ENCODE measurements at regions not wholly inside any gene's neighbourhood (a gene's known extent, or its start where the extent isn't known, plus 50 kb on each side); places are given as distances from the start of the nearest gene placed in this dataset.
"Not testable (repeated sequence)": the region's sequence is repeated elsewhere in the genome, so short reads cannot be mapped to it uniquely, and the experiment has no call there.

DNA sequence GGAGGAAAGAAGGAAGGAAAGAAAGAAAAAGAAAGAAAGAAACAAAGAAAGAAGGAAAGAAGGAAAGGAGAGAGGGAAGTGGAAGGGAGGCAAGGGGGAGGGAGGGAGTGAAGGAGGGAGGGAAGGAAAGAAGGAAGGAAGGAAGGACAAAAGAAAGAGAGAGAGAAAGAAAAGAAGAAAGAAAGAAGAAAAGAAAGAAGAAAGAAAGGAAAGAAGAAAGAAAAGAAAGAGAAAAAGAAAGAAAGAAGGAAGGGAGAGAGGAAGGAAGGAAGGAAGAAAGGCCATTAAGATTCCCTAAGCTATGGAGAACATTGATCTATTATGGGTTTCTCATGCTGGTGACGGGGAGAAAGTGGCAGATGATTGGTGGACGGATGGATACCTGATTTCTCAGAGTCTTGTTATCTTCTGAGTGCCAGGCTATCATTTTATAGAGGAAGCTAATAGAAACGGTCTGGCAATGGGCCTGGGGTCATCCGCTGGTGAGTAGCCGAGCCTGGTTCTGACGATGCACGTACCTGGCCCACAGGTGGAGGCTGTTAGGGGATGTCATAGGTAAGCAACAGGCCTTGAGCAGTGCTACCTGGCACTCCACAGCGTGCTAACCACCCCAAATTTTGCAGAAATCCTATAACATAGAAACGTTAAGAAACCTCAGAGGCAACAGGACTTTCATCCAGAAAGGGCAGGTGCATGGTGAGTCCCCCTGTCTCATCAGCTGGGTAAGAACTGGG, 142.9 kb downstream of the SHOX start:
- DNase-seq (ENCODE audit: low read depth in 4 of 4, low spot score in 2 of 4) = no peak

DNA sequence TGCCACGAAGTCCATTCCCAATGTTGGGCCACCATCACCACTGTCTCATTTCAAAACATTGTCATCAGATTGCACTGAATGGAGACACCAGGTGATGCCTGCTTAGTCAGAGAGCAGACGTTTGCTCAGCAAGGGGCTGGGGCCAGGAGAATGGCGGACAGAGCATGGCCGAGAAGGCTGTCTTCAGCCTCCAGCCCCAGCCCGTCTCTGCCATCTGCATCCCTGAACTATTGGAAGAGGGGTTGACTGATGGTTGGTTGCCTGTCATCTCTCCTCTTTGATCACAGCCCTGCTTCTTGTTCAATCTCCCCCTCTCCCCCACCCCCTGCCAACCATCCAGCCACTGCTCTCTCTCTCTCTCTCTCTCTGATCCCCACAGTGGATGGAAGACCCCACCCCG, 140.9 kb downstream of the SHOX start:
- DNase-seq (ENCODE audit: low read depth in 4 of 4, low spot score in 2 of 4) = no peak

DNA sequence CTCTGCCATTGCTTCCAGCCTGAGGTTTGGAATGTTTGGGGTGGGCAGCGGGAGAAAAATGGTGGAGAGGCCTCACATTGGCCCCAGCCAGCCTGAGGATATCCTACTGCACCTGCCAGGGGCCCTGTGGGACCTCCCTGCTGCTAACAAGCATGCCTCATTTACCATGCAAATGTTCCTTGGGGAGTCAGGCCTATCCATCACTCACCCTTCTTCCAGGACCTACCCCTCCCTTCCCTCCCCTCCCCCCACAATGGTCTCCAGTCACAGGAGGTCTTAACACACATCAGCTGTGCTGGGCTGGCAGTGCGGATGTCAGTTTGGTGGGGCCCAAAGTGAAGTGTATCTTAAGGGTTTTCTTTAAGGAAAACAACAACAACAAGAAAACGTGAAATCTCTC, 139.2 kb downstream of the SHOX start:
- DNase-seq (ENCODE audit: low read depth in 4 of 4, low spot score in 2 of 4) = no peak

DNA sequence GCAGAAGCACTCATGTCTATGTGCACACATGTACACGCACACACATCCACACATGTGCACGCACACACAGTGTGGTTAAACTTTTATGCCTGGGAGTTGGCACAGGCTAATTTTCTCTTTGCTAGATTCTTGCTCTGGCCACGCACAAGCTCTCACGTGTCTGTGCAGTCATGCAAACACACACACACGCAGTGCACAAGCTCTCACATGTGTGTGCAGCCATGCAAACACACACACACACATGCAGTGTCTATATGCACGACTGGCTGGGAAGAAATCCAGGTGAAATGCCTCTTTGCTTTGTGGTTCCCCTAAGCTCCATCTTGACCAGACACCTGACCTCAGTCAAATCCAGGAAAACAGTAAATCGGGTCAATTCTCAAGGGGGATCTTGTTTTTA, 138.0 kb downstream of the SHOX start:
- no peak for DNase-seq (ENCODE audit: low read depth in 4 of 4, low spot score in 2 of 4)

DNA sequence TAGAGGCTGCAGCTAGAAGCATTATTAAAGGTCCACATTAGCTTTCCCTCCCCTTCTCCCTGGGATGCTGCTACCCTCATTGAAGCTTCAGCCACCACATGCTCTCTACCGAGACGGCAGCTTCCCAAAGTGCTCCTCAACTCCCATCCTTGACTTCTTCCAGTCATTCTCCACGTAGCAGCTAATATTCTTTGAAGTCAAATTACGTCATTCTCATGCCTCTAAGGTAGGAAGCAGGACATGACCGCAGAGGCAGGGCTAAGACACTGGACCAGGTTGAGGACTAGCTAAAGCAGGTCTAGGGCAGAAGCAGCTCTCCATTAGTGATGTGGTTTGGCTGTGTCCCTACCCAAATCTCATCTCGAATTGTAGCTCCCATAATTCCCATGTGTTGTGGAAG, 128.3 kb downstream of the SHOX start:
- DNase-seq (ENCODE audit: low read depth in 4 of 4, low spot score in 2 of 4) = no peak

DNA sequence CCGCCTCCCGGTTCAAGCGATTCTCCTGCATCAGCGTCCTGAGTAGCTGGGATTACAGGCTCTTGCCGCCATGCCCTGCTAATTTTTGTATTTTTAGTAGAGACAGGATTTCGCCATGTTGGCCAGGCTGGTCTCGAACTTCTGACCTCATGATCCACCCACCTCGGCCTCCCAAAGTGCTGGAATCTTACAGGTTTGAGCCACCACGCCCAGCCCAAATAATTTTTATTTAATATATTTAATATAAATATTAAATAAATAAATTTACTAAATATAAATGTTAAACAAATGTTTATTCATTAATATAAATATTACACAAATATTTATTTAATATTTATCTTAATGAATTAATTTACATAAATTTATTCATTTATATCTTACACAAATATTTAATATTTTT, 120.2 kb downstream of the SHOX start:
- no peak for DNase-seq (ENCODE audit: low read depth in 4 of 4, low spot score in 2 of 4)

DNA sequence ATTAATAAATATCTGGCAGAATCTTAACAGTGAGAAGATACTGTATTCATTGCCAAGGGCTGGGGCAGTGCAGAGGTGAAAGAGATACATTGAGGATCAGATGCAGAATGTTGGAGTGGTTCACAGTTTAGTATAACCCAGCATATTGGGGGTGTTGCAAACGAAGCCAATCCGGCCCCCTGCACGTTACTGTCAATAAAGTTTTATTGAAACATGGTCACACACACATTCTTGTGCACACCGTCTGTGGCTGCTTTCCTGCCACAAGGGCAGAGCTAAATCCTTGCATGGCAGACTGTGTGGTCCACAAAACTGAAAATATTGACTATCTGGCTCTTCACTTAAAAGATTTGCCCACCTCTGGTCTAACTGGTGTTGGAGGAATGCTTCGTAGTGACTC, 119.7 kb downstream of the SHOX start:
- no peak for DNase-seq (ENCODE audit: low read depth in 4 of 4, low spot score in 2 of 4)

DNA sequence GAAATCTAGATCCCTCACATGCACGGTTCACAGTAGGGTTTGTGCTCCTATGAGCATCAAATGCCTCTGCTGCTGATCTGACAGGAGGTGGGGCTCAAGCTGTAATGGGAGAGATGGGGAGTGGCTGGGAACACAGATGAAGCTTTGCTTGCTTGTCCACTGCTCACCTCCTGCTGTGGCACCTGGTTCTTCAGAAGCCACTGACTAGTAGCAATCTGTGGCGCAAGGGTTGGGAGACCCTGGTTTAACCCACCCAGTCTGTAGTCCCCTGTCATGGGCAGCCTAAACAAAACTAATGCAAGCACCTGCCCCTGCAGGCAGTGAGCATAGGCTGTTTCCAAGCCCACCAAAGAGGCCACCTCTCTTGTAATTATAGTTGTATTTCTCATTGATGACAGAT, 116.6 kb downstream of the SHOX start:
- DNase-seq (ENCODE audit: low read depth in 4 of 4, low spot score in 2 of 4) = no peak

DNA sequence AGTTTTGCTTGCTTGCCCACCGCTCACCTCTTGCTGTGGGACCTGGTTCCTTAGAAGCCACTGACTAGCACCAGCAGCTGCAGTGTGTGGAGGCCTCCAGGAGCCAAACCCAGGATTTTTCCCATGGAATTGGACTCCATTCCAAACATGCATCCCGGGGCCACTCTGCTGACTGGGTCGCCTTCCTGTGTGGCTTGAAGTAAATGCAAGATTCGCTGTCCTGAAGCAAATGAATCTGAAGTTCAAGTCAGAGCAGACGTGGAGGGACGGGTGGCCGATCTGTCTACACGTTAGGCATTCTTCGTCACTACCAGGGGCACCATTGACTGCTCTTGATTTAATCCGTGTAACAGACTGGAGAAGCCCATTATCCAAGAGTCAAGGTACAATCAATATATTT, 109.0 kb downstream of the SHOX start:
- DNase-seq (ENCODE audit: low read depth in 4 of 4, low spot score in 2 of 4) = no peak

DNA sequence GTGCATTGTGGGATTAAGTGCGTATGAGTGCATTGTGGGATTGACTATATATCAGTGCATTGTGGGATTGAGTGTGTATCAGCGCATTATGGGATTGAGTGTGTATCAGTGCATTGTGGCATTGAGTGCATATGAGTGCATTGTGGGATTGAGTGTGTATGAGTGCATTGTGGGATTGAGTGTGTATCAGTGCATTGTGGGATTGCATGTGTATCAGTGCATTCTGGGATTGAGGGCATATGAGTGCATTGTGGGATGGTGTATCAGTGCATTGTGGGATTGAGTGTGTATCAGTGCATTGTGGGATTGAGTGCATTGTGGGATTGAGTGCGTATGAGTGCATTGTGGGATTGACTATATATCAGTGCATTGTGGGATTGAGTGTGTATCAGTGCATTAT, 106.4 kb downstream of the SHOX start:
- not testable (repeated sequence) for DNase-seq (ENCODE audit: low read depth in 4 of 4, low spot score in 2 of 4)

DNA sequence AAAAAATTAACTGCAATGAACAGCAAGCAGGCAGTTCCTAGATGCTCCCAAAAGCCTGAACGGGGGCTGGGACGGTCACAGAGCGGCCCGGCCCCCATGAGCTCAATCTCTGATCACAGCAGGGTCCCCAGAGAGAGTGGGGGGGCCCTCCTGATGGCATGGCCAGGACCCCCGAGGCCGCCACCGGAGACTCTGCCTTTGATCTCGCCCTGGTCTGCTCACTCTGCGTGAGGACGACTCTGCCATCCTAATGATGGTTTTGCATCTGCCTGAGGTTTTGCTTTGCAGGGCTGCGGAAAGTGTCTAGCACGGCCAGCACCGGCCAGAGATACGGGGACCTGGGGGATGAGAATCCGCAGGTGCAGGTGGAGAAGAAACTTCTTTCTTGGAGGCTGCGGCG, 103.8 kb downstream of the SHOX start:
- DNase-seq (ENCODE audit: low read depth in 4 of 4, low spot score in 2 of 4) = no peak

DNA sequence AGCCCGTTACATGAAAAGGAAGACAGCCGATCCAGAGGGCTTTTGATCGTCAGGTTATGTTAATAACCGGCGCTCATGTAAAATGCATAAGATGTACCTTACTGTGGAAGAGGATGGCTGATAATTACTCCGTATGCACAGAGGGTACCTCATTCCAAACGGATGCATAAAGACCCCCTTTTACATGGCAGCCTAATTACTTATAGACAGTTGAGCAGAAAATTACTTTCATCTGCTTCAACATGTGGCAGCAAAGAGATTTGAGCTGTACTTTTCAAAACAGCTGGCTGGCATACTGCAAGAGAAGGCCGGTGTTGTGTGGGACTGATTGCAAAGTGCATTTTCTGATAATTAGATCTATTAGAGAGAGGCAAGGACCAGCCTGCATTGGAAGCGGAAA, 103.4 kb downstream of the SHOX start:
- DNase-seq (ENCODE audit: low read depth in 4 of 4, low spot score in 2 of 4) = no peak

DNA sequence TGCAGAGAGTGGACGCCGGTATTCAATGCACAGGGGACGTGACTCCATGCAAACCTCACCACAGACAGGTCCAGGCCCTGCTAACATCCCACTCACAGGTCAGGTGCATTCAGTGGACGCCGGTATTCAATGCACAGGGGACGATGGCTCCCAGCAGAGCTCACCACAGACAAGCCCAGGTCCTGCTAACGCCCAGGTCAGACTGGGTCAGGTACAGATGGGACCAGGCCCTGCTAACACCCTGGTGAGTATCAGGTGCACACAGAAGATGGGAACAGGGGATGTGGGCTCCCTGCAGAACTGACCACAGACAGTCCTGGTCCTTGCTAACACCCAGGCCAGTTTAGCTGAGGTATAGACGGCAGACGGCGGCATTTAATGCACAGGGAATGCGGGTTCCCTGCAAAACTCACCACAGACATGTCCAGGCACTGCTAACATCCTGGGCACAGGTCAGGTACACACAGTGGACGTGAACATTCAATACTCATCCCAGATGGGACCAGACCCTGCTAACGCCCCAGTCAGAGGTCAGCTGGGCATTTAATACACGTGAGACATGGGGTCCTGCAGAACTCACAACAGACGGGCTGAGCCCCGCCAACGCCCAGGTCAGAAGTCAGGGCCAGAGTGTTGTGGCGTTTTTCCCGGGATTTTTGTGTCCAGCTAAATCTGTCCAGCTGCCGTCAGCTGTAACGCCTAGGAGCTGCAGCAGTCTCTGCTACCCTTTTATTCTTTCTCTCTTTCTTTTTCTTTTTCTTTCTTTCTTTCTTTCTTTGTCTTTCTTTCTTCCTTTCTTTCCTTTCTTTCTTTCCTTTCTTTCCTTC, 99.2 kb downstream of the SHOX start:
- no peak for DNase-seq (ENCODE audit: low read depth in 4 of 4, low spot score in 2 of 4)

DNA sequence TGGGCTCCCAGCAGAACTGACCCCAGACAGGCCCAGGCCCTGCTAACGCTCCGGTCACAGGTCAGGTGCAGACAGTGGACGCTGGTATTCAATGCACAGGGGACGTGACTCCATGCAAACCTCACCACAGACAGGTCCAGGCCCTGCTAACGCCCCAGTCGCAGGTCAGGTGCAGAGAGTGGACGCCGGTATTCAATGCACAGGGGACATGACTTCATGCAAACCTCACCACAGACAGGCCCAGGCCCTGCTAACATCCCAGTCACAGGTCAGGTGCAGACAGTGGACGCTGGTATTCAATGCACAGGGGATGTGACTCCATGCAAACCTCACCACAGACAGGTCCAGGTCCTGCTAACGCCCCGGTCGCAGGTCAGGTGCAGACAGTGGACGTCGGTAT, 98.5 kb downstream of the SHOX start:
- not testable (repeated sequence) for DNase-seq (ENCODE audit: low read depth in 4 of 4, low spot score in 2 of 4)

DNA sequence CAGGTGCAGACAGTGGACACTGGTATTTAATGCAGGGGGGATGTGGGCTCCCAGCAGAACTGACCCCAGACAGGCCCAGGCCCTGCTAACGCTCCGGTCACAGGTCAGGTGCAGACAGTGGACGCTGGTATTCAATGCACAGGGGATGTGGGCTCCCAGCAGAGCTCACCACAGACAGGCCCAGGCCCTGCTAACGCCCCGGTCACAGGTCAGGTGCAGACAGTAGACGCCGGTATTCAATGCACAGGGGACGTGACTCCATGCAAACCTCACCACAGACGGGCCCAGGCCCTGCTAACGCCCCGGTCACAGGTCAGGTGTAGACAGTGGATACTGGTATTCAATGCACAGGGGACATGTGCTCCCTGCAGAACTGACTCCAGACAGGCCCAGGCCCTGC, 98.0 kb downstream of the SHOX start:
- not testable (repeated sequence) for DNase-seq (ENCODE audit: low read depth in 4 of 4, low spot score in 2 of 4)

DNA sequence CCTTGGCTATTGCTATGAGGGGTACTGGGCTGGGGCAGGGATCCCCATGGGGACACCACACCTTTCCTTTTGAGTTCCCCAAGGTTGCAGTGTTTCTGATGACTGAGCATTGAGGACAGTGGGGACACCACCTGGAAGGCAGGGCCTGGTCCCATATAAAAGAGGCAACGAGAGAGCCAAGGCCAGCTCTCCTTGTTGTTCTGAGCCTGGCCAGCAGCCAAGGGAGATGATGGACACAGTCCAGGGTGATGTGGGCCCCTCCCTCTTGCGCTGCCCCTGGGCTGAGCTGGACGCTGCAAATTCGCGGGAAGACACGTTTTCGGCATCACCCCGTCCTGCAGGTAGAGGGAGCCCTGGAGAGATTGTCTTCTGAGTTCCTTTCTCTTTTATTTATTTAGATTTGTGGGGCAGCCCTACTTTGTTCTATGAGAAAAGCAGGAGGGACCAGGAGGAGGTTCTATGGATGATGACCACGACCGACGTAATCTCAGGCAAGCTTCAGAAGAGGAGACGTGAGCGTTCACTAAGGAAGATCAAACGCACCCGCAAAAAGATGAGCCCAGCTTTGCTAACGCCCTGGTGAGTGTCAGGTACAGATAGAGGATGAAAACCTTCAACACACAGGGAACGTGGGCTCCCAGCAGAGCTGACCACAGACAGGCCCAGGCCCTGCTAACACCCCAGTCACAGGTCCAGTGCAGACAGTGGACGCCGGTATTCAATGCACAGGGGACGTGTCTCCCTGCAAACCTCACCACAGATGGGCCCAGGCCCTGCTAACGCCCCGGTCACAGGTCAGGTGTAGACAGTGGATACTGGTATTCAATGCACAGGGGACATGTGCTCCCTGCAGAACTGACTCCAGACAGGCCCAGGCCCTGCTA, 97.4 kb downstream of the SHOX start:
- no peak for DNase-seq (ENCODE audit: low read depth in 4 of 4, low spot score in 2 of 4)

DNA sequence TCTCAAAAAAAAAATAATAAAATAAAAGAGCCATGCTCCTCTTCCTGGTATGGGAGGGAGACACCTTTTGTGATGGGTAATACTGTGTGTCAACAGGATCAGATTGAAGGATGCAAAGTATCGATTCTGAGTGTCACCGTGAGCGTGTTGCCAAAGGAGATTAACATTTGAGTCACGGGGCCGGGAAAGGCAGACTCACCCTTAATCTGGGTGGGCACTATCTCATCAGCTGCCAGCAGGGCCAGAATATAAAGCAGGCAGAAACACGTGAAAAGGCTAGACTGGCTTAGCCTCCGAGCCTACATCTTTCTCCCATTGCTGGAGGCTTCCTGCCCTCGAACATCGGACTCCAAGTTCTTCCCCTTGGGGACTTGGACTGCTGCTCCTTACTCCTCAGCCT, 95.4 kb downstream of the SHOX start:
- no peak for DNase-seq (ENCODE audit: low read depth in 4 of 4, low spot score in 2 of 4)

DNA sequence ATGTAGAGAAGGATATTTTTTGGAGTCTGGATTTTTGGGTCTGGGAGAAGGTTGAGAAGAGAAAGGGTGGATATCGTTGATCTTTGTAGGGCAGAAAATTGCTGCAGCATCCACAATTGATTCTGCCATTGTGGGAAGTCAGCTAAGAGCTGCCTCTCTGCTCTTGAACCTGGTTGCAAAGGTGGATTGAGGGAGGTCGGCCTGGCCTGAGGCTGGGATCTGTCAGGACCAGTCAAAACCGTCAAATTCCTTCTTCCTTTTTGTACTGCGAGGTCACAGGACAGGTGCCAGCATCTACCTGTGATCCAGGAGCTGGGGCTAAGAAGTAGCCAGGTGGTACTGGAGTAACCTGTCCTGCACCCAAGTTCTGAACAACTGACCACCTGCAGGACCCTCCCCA, 93.7 kb downstream of the SHOX start:
- DNase-seq (ENCODE audit: low read depth in 4 of 4, low spot score in 2 of 4) = no peak

DNA sequence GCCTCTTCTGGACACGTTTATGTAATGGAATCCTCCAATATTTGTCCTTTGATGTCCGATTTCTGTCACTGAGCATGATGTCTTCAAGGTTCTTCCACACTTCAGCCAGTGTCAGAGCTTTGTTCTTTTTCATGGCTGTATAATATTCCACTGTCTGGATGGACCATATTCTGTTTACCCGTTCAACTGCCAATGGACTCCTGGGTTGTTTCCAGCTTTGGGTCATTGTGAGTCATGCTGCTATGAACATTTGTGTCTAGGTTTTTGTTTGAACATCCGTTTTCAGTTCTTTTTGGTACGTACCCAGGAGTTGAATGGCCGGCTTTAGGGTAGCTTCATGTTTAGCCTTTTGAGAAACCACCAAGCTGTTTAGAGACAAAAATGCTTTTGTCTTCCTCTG, 93.2 kb downstream of the SHOX start:
- DNase-seq (ENCODE audit: low read depth in 4 of 4, low spot score in 2 of 4) = no peak

DNA sequence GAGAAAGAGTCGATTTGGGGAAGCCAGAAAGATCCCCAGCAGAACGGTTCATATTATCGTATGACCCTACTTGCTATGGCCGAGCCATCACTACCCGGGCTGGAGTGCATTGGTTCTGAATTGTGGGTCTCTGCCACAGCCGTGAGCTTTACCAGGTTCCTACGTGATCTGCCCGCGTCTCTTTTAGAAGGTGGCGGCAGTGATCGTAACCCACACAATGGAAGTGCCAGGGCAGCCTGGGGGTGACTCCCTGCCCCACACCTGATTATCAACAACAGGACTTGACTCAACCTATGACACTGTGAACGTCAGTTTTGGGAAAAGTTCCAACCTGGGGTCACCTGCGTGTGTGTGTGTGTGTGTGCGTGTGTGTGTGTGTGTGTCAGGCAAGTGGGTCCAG, 90.8 kb downstream of the SHOX start:
- DNase-seq (ENCODE audit: low read depth in 4 of 4, low spot score in 2 of 4) = no peak

DNA sequence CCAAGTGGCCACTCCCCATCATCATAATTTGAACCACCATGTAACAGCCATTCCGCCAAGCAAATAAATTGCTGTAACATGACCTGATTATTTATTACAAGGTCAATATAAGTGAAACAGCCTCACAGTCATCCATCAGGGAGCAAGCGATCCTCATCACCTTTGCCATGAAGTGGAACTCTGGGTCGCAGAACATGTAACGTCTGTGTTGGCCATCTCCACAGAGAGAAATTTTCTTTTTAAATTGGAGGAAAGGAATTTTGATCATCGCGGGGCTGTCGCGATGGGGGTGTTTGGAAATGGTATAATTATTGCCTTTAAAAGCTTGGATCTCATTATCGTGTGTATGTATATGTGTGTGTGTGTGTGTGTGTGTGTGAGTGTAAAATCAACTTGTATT, 90.2 kb downstream of the SHOX start:
- DNase-seq (ENCODE audit: low read depth in 4 of 4, low spot score in 2 of 4) = no peak
